ENCODE measurements at regions not wholly inside any gene's neighbourhood (a gene's known extent, or its start where the extent isn't known, plus 50 kb on each side); places are given as distances from the start of the nearest gene placed in this dataset.

GRCh38 chr9:90972057-90972456, 170.4 kb downstream of the SYK start:
- no peak for TF ChIP-seq CTCF (IDR thresholded peaks at IDR 0.05; ENCODE audit: unreplicated experiment)
- no peak for DNase-seq (ENCODE audit: unreplicated experiment)
- CTCF ChIA-PET, result interaction anchor here (0.7 to 1.3 kb wide), 3 partner anchors 11 to 787 kb away, joined by 4 read pairs; no protein-coding TSS in a partner anchor
- POLR2A ChIA-PET, result interaction anchor here (0.5 to 5.6 kb wide), 7 partner anchors 11 to 210 kb away, joined by 3 to 29 read pairs (median 4); no protein-coding TSS in a partner anchor
- Mint-ChIP-seq H3K27ac (ENCODE audit: low read depth, unreplicated experiment) (peak overlapping the region; percentile 46), H3K36me3 (ENCODE audit: insufficient read depth, unreplicated experiment) (no peaks in the 10 kb centered on the region), H3K9me3 (ENCODE audit: unreplicated experiment) (no peaks in the 10 kb centered on the region), H3K4me1 (ENCODE audit: insufficient read depth, unreplicated experiment) (peaks cover 34% of the 10 kb centered on the region), H3K27me3 (ENCODE audit: insufficient read depth, unreplicated experiment) (no peaks in the 10 kb centered on the region), H3K4me3 (ENCODE audit: unreplicated experiment) (no peak overlapping the region)
- BruUV-seq (replicated peaks), result no TSS peak
- intact Hi-C loops (cut with micrococcal nuclease), result loop anchor here (5.0 kb wide), 1 partner anchor 55 kb away; no protein-coding TSS in a partner anchor

- peak; percentile 14 for DNase-seq (ENCODE audit: unreplicated experiment)
- TF ChIP-seq CTCF (IDR thresholded peaks at IDR 0.05; ENCODE audit: unreplicated experiment), result no peak
- Mint-ChIP-seq H3K27me3 (ENCODE audit: insufficient read depth, unreplicated experiment) (no peaks in the 10 kb centered on the region), H3K9me3 (ENCODE audit: unreplicated experiment) (no peaks in the 10 kb centered on the region), H3K36me3 (ENCODE audit: insufficient read depth, unreplicated experiment) (no peaks in the 10 kb centered on the region), H3K4me3 (ENCODE audit: unreplicated experiment) (no peak overlapping the region), H3K27ac (ENCODE audit: low read depth, unreplicated experiment) (peak overlapping the region; percentile 31), H3K4me1 (ENCODE audit: insufficient read depth, unreplicated experiment) (peaks cover 37% of the 10 kb centered on the region)
- BruUV-seq (replicated peaks), result no TSS peak
- POLR2A ChIA-PET, result interaction anchor here (0.6 to 5.6 kb wide), 4 partner anchors 12 to 444 kb away, joined by 3 to 29 read pairs (median 5); no protein-coding TSS in a partner anchor
- CTCF ChIA-PET, result interaction anchor here (0.9 to 1.8 kb wide), 2 partner anchors 18 to 58 kb away, joined by 3 to 7 read pairs; no protein-coding TSS in a partner anchor
- intact Hi-C loops (cut with micrococcal nuclease), result loop anchor here (5.0 kb wide), 1 partner anchor 57 kb away; no protein-coding TSS in a partner anchor
These were observed 172.4 kb downstream of the SYK start for GRCh38 chr9:90974016-90974415.

DNA sequence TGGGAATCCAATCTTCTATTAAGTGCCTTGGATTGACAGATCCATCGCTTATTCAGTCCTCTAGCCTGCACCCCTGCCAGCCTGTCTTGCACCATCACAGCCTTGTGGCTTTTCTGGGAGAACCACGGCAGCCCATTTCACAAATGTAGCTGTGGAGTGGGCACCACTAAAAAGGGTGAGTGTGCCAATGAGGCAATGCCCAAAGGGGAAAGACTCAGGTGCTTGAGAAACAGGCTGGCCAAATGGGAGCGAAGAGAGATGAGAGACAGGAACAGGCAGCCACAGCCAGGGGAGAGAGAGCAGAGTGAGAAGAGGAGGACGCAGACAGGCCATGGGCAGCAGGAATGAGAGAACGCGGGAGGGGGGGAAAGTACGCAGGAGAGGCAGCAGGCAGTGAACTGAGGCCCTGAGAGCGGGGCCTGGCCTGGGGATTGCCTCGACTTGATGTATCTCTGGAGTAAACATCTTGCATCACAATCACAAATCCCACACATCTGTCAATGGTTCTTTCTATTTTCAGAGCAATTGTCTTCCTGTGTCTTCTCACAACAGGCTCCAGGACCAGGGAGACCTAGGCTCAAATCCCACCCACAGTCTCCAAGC, 173.1 kb downstream of the SYK start:
- H3K9me3 Mint-ChIP-seq (ENCODE audit: unreplicated experiment), result no peaks in the 10 kb centered on the region
- H3K27ac Mint-ChIP-seq (ENCODE audit: low read depth, unreplicated experiment), result no peak overlapping the region
- H3K36me3 Mint-ChIP-seq (ENCODE audit: insufficient read depth, unreplicated experiment), result no peaks in the 10 kb centered on the region
- CTCF ChIA-PET, result no interaction called here
- peak; percentile 54 for DNase-seq (ENCODE audit: unreplicated experiment)
- H3K4me1 Mint-ChIP-seq (ENCODE audit: insufficient read depth, unreplicated experiment), result peaks cover 40% of the 10 kb centered on the region
- POLR2A ChIA-PET, result interaction anchor here (0.6 to 5.6 kb wide), 4 partner anchors 11 to 443 kb away, joined by 3 to 29 read pairs (median 5); no protein-coding TSS in a partner anchor
- TF ChIP-seq CTCF (IDR thresholded peaks at IDR 0.05; ENCODE audit: unreplicated experiment), result no peak
- no peaks in the 10 kb centered on the region for H3K27me3 Mint-ChIP-seq (ENCODE audit: insufficient read depth, unreplicated experiment)
- BruUV-seq (replicated peaks), result no TSS peak
- intact Hi-C loops (cut with micrococcal nuclease), result loop anchor here (5.0 kb wide), 1 partner anchor 57 kb away; no protein-coding TSS in a partner anchor
- H3K4me3 Mint-ChIP-seq (ENCODE audit: unreplicated experiment), result no peak overlapping the region

GRCh38 chr9:90975781-90976538, 174.3 kb downstream of the SYK start:
- Mint-ChIP-seq H3K36me3 (ENCODE audit: insufficient read depth, unreplicated experiment) (no peaks in the 10 kb centered on the region), H3K27ac (ENCODE audit: low read depth, unreplicated experiment) (no peak overlapping the region), H3K4me1 (ENCODE audit: insufficient read depth, unreplicated experiment) (peaks cover 42% of the 10 kb centered on the region), H3K9me3 (ENCODE audit: unreplicated experiment) (no peaks in the 10 kb centered on the region), H3K4me3 (ENCODE audit: unreplicated experiment) (no peak overlapping the region), H3K27me3 (ENCODE audit: insufficient read depth, unreplicated experiment) (no peaks in the 10 kb centered on the region)
- ChIA-PET CTCF (no interaction called here), POLR2A (interaction anchor here (0.6 kb wide), 1 partner anchor 386 kb away, joined by 3 read pairs; the partner anchor contains the start of gene AUH)
- intact Hi-C loops (cut with micrococcal nuclease), result no loop called here
- no peak for DNase-seq (ENCODE audit: unreplicated experiment)
- TF ChIP-seq CTCF (IDR thresholded peaks at IDR 0.05; ENCODE audit: unreplicated experiment), result no peak
- no TSS peak for BruUV-seq (replicated peaks)

Data from MCF 10A (cell line).